ENCODE measurements at regions not wholly inside any gene's neighbourhood (a gene's known extent, or its start where the extent isn't known, plus 50 kb on each side); places are given as distances from the start of the nearest gene placed in this dataset.

- TF ChIP-seq CTCF (conservative IDR thresholded peaks at IDR 0.05 in 1 of 2, IDR thresholded peaks at IDR 0.05 in 1 of 2; ENCODE audit: low read depth in 1 of 2, low read length in 2 of 2) = no peak
- no peak for TF ChIP-seq EZH2 (IDR thresholded peaks at IDR 0.05; ENCODE audit: low read length, missing control alignments)
These were observed 379.5 kb upstream of the SUCLG2 start for GRCh38 chr3:68033867-68034266.
